ENCODE measurements at regions not wholly inside any gene's neighbourhood (a gene's known extent, or its start where the extent isn't known, plus 50 kb on each side); places are given as distances from the start of the nearest gene placed in this dataset.

- 97% methylated on average over 11 of the region's 11 CpGs for WGBS
- no peaks in the 10 kb centered on the region for H3K36me3 ChIP-seq (ENCODE audit: control insufficient read depth in 2 of 2, insufficient read depth in 2 of 2, low read length in 1 of 2)
- H3K4me3 ChIP-seq (ENCODE audit: low read length in 2 of 2) = no peak overlapping the region
- peaks cover 0 to 3% of the 10 kb centered on the region in 2 donors for H3K4me1 ChIP-seq (ENCODE audit: control insufficient read depth in 2 of 2, insufficient read depth in 2 of 2, low read length in 2 of 2)
- no peaks in the 10 kb centered on the region for H3K9me3 ChIP-seq (ENCODE audit: control insufficient read depth in 2 of 2, insufficient read depth in 1 of 2, low read length in 1 of 2)
- no peak for DNase-seq (ENCODE audit: low read depth in 6 of 9, low spot score in 9 of 9)
- H3K27me3 ChIP-seq (ENCODE audit: control insufficient read depth in 2 of 2, insufficient read depth in 1 of 2, low read length in 1 of 2) = no peaks in the 10 kb centered on the region
- no peak overlapping the region for H3K27ac ChIP-seq (ENCODE audit: low read depth in 1 of 2, low read length in 1 of 2)
Observed at GRCh38 chr9:91063471-91063870, 261.9 kb downstream of the SYK start.

DNA sequence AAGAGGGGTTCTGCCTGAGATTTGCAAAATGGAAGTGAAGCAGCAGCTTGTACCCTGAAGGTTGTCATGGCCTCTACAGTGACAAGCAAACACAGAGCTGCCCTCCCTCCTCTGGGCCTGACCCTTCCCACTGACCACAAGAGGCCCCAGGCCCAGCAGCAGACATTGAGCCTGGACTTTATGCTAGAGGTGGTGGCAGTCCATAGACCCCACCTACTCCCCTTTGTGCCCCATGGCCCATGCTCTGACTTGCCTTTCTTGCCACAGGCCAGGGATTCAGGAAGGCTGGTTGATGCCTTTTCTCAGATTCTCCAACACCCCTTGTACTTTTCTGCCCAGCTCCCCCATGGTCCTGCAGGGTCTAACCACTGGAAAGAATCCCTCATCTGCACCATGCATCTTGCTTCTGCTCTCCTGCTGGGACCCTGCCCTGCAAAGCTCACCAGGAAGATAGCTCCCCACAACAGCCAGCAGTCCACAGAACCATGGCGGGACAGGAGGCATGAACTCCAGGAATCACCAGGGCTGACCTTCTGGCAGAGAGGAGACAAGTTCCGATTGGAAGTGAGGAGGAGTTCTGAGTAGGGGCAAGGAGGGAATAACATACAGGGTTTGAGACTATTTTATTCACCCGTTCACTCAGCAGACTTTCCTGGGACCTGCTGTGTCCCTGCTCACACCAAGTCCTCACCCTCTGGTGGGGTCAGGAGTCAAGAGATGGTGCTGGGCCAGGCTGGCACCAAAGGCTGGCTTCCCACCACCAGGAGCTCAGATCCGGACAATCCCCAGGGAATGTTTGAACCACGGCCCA, 263.8 kb downstream of the SYK start:
- no peaks in the 10 kb centered on the region for H3K36me3 ChIP-seq (ENCODE audit: control insufficient read depth in 2 of 2, insufficient read depth in 2 of 2, low read length in 1 of 2)
- no peak for DNase-seq (ENCODE audit: low read depth in 6 of 9, low spot score in 9 of 9)
- no peak overlapping the region for H3K4me3 ChIP-seq (ENCODE audit: low read length in 2 of 2)
- WGBS = 98% methylated on average over 5 of the region's 5 CpGs
- no peaks in the 10 kb centered on the region for H3K27me3 ChIP-seq (ENCODE audit: control insufficient read depth in 2 of 2, insufficient read depth in 1 of 2, low read length in 1 of 2)
- no peaks in the 10 kb centered on the region for H3K9me3 ChIP-seq (ENCODE audit: control insufficient read depth in 2 of 2, insufficient read depth in 1 of 2, low read length in 1 of 2)
- H3K27ac ChIP-seq (ENCODE audit: low read depth in 1 of 2, low read length in 1 of 2) = no peak overlapping the region
- H3K4me1 ChIP-seq (ENCODE audit: control insufficient read depth in 2 of 2, insufficient read depth in 2 of 2, low read length in 2 of 2) = peaks cover 0 to 3% of the 10 kb centered on the region in 2 donors

DNA sequence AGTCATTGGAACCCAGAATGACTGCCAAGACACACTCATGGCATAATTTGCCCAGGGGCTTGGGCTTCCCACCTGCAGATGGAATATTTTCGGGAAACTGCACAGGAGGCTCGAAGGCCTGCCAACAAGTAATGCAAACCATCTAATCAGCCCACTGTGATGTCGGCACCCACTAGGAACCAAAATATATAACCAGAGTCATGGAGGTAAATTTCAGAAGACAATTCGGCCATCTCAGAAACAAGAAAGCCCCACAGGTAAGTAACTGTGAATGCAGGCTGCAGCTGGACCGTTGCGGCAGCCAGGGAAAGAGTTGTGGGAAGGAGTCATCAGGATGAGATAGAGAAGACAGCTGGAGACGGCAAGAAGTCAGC, 264.4 kb downstream of the SYK start:
- Histone ChIP-seq H3K4me3 (ENCODE audit: low read length in 2 of 2) (no peak overlapping the region), H3K9me3 (ENCODE audit: control insufficient read depth in 2 of 2, insufficient read depth in 1 of 2, low read length in 1 of 2) (no peaks in the 10 kb centered on the region), H3K27me3 (ENCODE audit: control insufficient read depth in 2 of 2, insufficient read depth in 1 of 2, low read length in 1 of 2) (no peaks in the 10 kb centered on the region), H3K4me1 (ENCODE audit: control insufficient read depth in 2 of 2, insufficient read depth in 2 of 2, low read length in 2 of 2) (peaks cover 0 to 1% of the 10 kb centered on the region in 2 donors), H3K36me3 (ENCODE audit: control insufficient read depth in 2 of 2, insufficient read depth in 2 of 2, low read length in 1 of 2) (no peaks in the 10 kb centered on the region), H3K27ac (ENCODE audit: low read depth in 1 of 2, low read length in 1 of 2) (no peak overlapping the region)
- 96% methylated on average over 7 of the region's 7 CpGs for WGBS
- no peak for DNase-seq (ENCODE audit: low read depth in 6 of 9, low spot score in 9 of 9)

GRCh38 chr9:91066856-91067255, 265.2 kb downstream of the SYK start:
- Histone ChIP-seq H3K4me1 (ENCODE audit: control insufficient read depth in 2 of 2, insufficient read depth in 2 of 2, low read length in 2 of 2) (no peaks in the 10 kb centered on the region), H3K27ac (ENCODE audit: low read depth in 1 of 2, low read length in 1 of 2) (no peak overlapping the region), H3K27me3 (ENCODE audit: control insufficient read depth in 2 of 2, insufficient read depth in 1 of 2, low read length in 1 of 2) (no peaks in the 10 kb centered on the region), H3K9me3 (ENCODE audit: control insufficient read depth in 2 of 2, insufficient read depth in 1 of 2, low read length in 1 of 2) (no peaks in the 10 kb centered on the region), H3K4me3 (ENCODE audit: low read length in 2 of 2) (no peak overlapping the region), H3K36me3 (ENCODE audit: control insufficient read depth in 2 of 2, insufficient read depth in 2 of 2, low read length in 1 of 2) (no peaks in the 10 kb centered on the region)
- DNase-seq (ENCODE audit: low read depth in 6 of 9, low spot score in 9 of 9) = no peak
- 98% methylated on average over 4 of the region's 4 CpGs for WGBS

GRCh38 chr9:91067306-91067860, 265.8 kb downstream of the SYK start:
- H3K4me1 ChIP-seq (ENCODE audit: control insufficient read depth in 2 of 2, insufficient read depth in 2 of 2, low read length in 2 of 2) = no peaks in the 10 kb centered on the region
- no peaks in the 10 kb centered on the region for H3K36me3 ChIP-seq (ENCODE audit: control insufficient read depth in 2 of 2, insufficient read depth in 2 of 2, low read length in 1 of 2)
- H3K27me3 ChIP-seq (ENCODE audit: control insufficient read depth in 2 of 2, insufficient read depth in 1 of 2, low read length in 1 of 2) = no peaks in the 10 kb centered on the region
- 95% methylated on average over 4 of the region's 4 CpGs for WGBS
- no peak overlapping the region for H3K4me3 ChIP-seq (ENCODE audit: low read length in 2 of 2)
- no peaks in the 10 kb centered on the region for H3K9me3 ChIP-seq (ENCODE audit: control insufficient read depth in 2 of 2, insufficient read depth in 1 of 2, low read length in 1 of 2)
- no peak for DNase-seq (ENCODE audit: low read depth in 6 of 9, low spot score in 9 of 9)
- no peak overlapping the region for H3K27ac ChIP-seq (ENCODE audit: low read depth in 1 of 2, low read length in 1 of 2)

DNA sequence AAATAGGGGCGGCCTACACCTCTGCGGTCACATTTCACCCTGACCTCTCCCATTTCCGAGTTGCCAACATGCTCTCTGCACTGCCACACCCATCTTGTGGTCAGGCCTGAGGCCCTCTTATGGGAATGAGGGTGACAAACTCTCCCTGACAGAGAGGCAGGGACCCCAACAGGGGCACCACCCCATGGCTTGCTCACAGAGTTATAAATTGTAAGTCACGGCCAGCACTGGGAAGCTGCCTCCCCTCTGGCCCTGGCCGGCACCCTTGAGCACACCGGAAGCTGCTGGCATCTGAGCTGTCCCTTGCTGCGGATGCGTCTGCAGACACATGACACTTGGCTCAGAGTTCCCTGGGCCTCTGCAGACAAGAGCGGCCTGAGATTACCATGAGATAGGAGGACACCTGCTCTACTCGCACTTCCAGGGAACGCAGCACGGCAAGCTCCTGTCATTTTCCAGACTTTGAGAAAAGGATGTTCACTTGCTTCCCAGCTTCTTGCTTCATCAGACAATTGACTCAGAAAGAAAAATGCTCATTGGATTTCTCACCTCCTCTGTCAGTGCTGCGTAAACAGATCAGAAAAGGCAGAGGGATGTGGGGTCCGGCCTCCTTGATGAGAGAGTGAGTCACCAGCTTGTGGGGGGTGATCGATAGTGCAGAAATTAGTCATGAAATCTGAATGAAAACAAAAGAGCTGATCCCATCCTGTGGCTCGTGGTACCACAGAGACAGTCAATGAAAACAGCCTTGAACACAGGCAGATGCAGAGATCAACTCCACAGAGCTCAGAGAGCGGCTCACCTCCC, 269.8 kb downstream of the SYK start:
- Histone ChIP-seq H3K36me3 (ENCODE audit: control insufficient read depth in 2 of 2, insufficient read depth in 2 of 2, low read length in 1 of 2) (no peaks in the 10 kb centered on the region), H3K27me3 (ENCODE audit: control insufficient read depth in 2 of 2, insufficient read depth in 1 of 2, low read length in 1 of 2) (no peaks in the 10 kb centered on the region), H3K4me1 (ENCODE audit: control insufficient read depth in 2 of 2, insufficient read depth in 2 of 2, low read length in 2 of 2) (no peaks in the 10 kb centered on the region), H3K9me3 (ENCODE audit: control insufficient read depth in 2 of 2, insufficient read depth in 1 of 2, low read length in 1 of 2) (no peaks in the 10 kb centered on the region), H3K4me3 (ENCODE audit: low read length in 2 of 2) (no peak overlapping the region), H3K27ac (ENCODE audit: low read depth in 1 of 2, low read length in 1 of 2) (no peak overlapping the region)
- no peak for DNase-seq (ENCODE audit: low read depth in 6 of 9, low spot score in 9 of 9)
- WGBS = 97% methylated on average over 17 of the region's 17 CpGs

DNA sequence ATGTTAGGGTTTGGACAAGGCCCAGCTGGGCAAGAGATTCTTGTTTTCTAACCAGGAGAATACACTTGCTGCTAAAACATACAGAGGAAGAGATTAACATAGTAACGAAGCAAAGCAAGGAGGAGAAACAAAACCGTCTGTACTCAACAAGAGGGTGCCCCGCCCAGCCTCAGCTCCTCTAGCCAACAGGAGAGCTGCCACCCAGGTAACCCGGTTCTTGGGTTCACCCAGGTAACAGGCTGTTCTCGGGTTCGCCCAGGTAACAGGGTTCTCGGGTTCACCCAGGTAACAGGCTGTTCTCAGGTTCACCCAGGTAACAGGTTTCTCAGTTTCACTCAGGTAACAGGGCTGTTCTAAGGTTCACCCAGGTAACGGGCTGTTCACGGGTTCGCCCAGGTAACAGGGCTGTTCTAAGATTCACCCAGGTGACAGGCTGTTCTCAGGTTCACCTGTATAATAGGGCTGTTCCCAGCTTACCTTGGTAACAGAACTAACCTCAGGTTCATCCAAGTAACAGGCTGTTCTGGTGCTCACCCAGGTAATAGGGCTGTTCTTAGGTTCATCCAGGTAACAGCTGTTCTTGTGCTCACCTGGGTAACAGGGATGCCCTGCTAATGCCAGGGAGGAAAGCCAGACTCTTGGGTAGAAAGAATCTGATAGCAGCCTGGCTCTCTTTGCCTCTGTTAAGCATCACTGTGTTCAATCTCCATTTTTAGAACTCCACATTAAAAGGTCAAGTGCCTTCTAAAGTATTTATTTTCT, 271.6 kb downstream of the SYK start:
- Histone ChIP-seq H3K27ac (ENCODE audit: low read depth in 1 of 2, low read length in 1 of 2) (no peak overlapping the region), H3K27me3 (ENCODE audit: control insufficient read depth in 2 of 2, insufficient read depth in 1 of 2, low read length in 1 of 2) (no peaks in the 10 kb centered on the region), H3K9me3 (ENCODE audit: control insufficient read depth in 2 of 2, insufficient read depth in 1 of 2, low read length in 1 of 2) (no peaks in the 10 kb centered on the region), H3K4me3 (ENCODE audit: low read length in 2 of 2) (no peak overlapping the region), H3K36me3 (ENCODE audit: control insufficient read depth in 2 of 2, insufficient read depth in 2 of 2, low read length in 1 of 2) (no peaks in the 10 kb centered on the region), H3K4me1 (ENCODE audit: control insufficient read depth in 2 of 2, insufficient read depth in 2 of 2, low read length in 2 of 2) (no peaks in the 10 kb centered on the region)
- WGBS = 96% methylated on average over 10 of the region's 10 CpGs
- DNase-seq (ENCODE audit: low read depth in 6 of 9, low spot score in 9 of 9) = no peak

- H3K27me3 ChIP-seq (ENCODE audit: control insufficient read depth in 2 of 2, insufficient read depth in 1 of 2, low read length in 1 of 2) = no peaks in the 10 kb centered on the region
- no peak overlapping the region for H3K27ac ChIP-seq (ENCODE audit: low read depth in 1 of 2, low read length in 1 of 2)
- no peak for DNase-seq (ENCODE audit: low read depth in 6 of 9, low spot score in 9 of 9)
- H3K9me3 ChIP-seq (ENCODE audit: control insufficient read depth in 2 of 2, insufficient read depth in 1 of 2, low read length in 1 of 2) = no peaks in the 10 kb centered on the region
- 96% methylated on average over 14 of the region's 14 CpGs for WGBS
- no peaks in the 10 kb centered on the region for H3K36me3 ChIP-seq (ENCODE audit: control insufficient read depth in 2 of 2, insufficient read depth in 2 of 2, low read length in 1 of 2)
- H3K4me1 ChIP-seq (ENCODE audit: control insufficient read depth in 2 of 2, insufficient read depth in 2 of 2, low read length in 2 of 2) = no peaks in the 10 kb centered on the region
- no peak overlapping the region for H3K4me3 ChIP-seq (ENCODE audit: low read length in 2 of 2)
Observed at GRCh38 chr9:91073811-91074771, 272.5 kb downstream of the SYK start.

Data from thymus (tissue), 11 donors.